GM21381 (cell line): ENCODE measurements at regions not wholly inside any gene's neighbourhood (a gene's known extent, or its start where the extent isn't known, plus 50 kb on each side); places are given as distances from the start of the nearest gene placed in this dataset.

Source experiments
- ATAC-seq: cut with Tn5 transposase; IDR thresholded peaks from one replicate; pipeline ENCODE4 v1.9.1; 2021; ENCODE audit warnings: mild to moderate bottlenecking, moderate library complexity; ENCODE audit not compliant: unreplicated experiment

GRCh38 chr13:53807251-53807834, 778.7 kb downstream of the OLFM4 start:
- ATAC-seq: no peak

- no peak for ATAC-seq
Observed at GRCh38 chr13:53821632-53822031, 793.0 kb downstream of the OLFM4 start.

- no peak for ATAC-seq
Observed at GRCh38 chr13:53822136-53822535, 793.5 kb downstream of the OLFM4 start.

GRCh38 chr13:53839461-53839860, 810.8 kb downstream of the OLFM4 start:
- no peak for ATAC-seq

- ATAC-seq: no peak
Observed at GRCh38 chr13:53844473-53845146, 816.0 kb downstream of the OLFM4 start.

GRCh38 chr13:53847502-53847901, 818.9 kb downstream of the OLFM4 start:
- ATAC-seq: no peak

GRCh38 chr13:53848366-53848961, 819.9 kb downstream of the OLFM4 start:
- ATAC-seq: no peak

- no peak for ATAC-seq
Observed at GRCh38 chr13:53854321-53854720, 825.7 kb downstream of the OLFM4 start.

- no peak for ATAC-seq
Observed at GRCh38 chr13:53856573-53857195, 828.1 kb downstream of the OLFM4 start.

- no peak for ATAC-seq
Observed at GRCh38 chr13:53863520-53863919, 834.9 kb downstream of the OLFM4 start.

- ATAC-seq: no peak
Observed at GRCh38 chr13:53873558-53873957, 844.9 kb downstream of the OLFM4 start.

- no peak for ATAC-seq
Observed at GRCh38 chr13:53878861-53879260, 850.2 kb downstream of the OLFM4 start.

GRCh38 chr13:53885997-53886396, 857.4 kb downstream of the OLFM4 start:
- no peak for ATAC-seq

GRCh38 chr13:53890696-53891095, 862.1 kb downstream of the OLFM4 start:
- no peak for ATAC-seq

GRCh38 chr13:53901593-53901992, 873.0 kb downstream of the OLFM4 start:
- ATAC-seq: no peak

GRCh38 chr13:53907891-53908290, 879.3 kb downstream of the OLFM4 start:
- no peak for ATAC-seq

- ATAC-seq: no peak
Observed at GRCh38 chr13:53920916-53921315, 892.3 kb downstream of the OLFM4 start.

- no peak for ATAC-seq
Observed at GRCh38 chr13:53921473-53921872, 892.9 kb downstream of the OLFM4 start.

GRCh38 chr13:53941588-53942190, 913.1 kb downstream of the OLFM4 start:
- no peak for ATAC-seq

GRCh38 chr13:53946500-53946899, 917.9 kb downstream of the OLFM4 start:
- no peak for ATAC-seq

GRCh38 chr13:53953183-53953582, 924.6 kb downstream of the OLFM4 start:
- no peak for ATAC-seq
